Fibroblast of lung (primary cell): ENCODE measurements at regions not wholly inside any gene's neighbourhood (a gene's known extent, or its start where the extent isn't known, plus 50 kb on each side); places are given as distances from the start of the nearest gene placed in this dataset.

Experiments used
- CTCF ChIP-seq, 2 donors: IDR thresholded peaks in 1 of 2; conservative IDR thresholded peaks in 1 of 2; 1 replicate in 1 of 2; 2 replicates in 1 of 2; pipeline ENCODE4 v1.5.1; 2011 to 2012; ENCODE audit warnings: low read length in 2 of 2, control low read depth in 1 of 2, inconsistent platforms in 1 of 2, low read depth in 1 of 2, mild to moderate bottlenecking in 1 of 2
- EZH2 ChIP-seq: IDR thresholded peaks from 2 replicates; pipeline ENCODE4 v1.5.1; 2012; ENCODE audit warnings: low read length, control low read depth, mild to moderate bottlenecking; ENCODE audit errors: missing control alignments

GRCh38 chr6:62344850-62345249 lies 58.8 kb upstream of the KHDRBS2 start:
- no peak for TF ChIP-seq CTCF (conservative IDR thresholded peaks at IDR 0.05 in 1 of 2, IDR thresholded peaks at IDR 0.05 in 1 of 2; ENCODE audit: low read depth in 1 of 2, low read length in 2 of 2)
- no peak for TF ChIP-seq EZH2
